Colonic mucosa (tissue), 4 donors: ENCODE measurements at regions not wholly inside any gene's neighbourhood (a gene's known extent, or its start where the extent isn't known, plus 50 kb on each side); places are given as distances from the start of the nearest gene placed in this dataset.
A peak's percentile ranks its signal among the peaks of the same experiment; 100 is the strongest.

ENCODE experiments used
- DNase-seq: peaks from one replicate; pipeline ENCODE4 v3.0.0-alpha.2; 2020
- H3K27ac ChIP-seq: fragments of 200-600 bp; one replicate; pipeline ENCODE4 v1.8.0; 2021
- H3K27me3 ChIP-seq: fragments of 200-600 bp; one replicate; pipeline ENCODE4 v1.8.0; 2021
- H3K36me3 ChIP-seq: fragments of 200-600 bp; one replicate; pipeline ENCODE4 v1.8.0; 2021
- H3K4me1 ChIP-seq: fragments of 200-600 bp; one replicate; pipeline ENCODE4 v1.8.0; 2021; ENCODE audit warnings: mild to moderate bottlenecking
- H3K4me3 ChIP-seq: fragments of 200-600 bp; one replicate; pipeline ENCODE4 v1.8.0; 2021
- H3K9ac ChIP-seq, 2 donors: one replicate each; pipeline ENCODE4 v1.7.0; 2013; ENCODE audit warnings: control low read depth in 2 of 2, low read depth in 2 of 2, low read length in 2 of 2
- H3K9me3 ChIP-seq: fragments of 200-600 bp; one replicate; pipeline ENCODE4 v1.8.0; 2021
- intact Hi-C: fragments of 100-400 bp; cut with DNase I; formaldehyde crosslinking; loops from one replicate; pipeline ENCODE4 v1.14.1; 2022
- TF ChIP-seq, protein P1 (sequence below): fragments of 200-600 bp; IDR thresholded peaks from one replicate; pipeline ENCODE4 v1.8.0; 2022; ENCODE audit warnings: antibody characterized with exemption, mild to moderate bottlenecking
- donor health status: healthy.
- donor health status: DM: no; HTN: no; CAD: no.
- donor health status: DM: no; HTN: no; CAD: no.

- Histone ChIP-seq H3K27ac (no peak overlapping the region), H3K9me3 (no peaks in the 10 kb centered on the region), H3K4me3 (no peak overlapping the region), H3K4me1 (no peaks in the 10 kb centered on the region), H3K9ac (no peak overlapping the region), H3K27me3 (no peaks in the 10 kb centered on the region), H3K36me3 (no peaks in the 10 kb centered on the region)
- DNase-seq = no peak
- intact Hi-C loops = no loop called here
- TF ChIP-seq, protein P1, sequence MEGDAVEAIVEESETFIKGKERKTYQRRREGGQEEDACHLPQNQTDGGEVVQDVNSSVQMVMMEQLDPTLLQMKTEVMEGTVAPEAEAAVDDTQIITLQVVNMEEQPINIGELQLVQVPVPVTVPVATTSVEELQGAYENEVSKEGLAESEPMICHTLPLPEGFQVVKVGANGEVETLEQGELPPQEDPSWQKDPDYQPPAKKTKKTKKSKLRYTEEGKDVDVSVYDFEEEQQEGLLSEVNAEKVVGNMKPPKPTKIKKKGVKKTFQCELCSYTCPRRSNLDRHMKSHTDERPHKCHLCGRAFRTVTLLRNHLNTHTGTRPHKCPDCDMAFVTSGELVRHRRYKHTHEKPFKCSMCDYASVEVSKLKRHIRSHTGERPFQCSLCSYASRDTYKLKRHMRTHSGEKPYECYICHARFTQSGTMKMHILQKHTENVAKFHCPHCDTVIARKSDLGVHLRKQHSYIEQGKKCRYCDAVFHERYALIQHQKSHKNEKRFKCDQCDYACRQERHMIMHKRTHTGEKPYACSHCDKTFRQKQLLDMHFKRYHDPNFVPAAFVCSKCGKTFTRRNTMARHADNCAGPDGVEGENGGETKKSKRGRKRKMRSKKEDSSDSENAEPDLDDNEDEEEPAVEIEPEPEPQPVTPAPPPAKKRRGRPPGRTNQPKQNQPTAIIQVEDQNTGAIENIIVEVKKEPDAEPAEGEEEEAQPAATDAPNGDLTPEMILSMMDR = no peak
These were observed 77.8 kb downstream of the BUD13 start for GRCh38 chr11:116694815-116695590.

DNA sequence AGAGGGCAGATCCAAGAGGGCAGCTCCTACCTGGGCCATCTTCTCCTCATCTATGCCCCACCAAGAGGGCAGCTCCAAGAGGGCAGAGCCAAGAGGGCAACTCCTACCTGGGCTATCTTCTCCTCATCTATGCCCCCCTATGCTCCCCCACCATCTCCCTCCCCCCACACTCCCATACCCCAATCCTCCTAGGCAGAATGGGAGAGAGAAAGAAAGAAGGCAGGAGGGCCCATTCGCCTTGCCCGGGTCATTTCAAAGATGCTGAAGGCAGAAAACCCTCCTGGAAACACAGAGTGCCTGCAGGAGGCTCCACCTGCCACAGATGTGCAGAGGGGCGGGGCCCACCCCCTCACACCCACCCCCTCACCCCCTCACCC, 78.5 kb downstream of the BUD13 start:
- TF ChIP-seq, protein P1 = no peak
- H3K27ac ChIP-seq = no peak overlapping the region
- H3K27me3 ChIP-seq = no peaks in the 10 kb centered on the region
- no peaks in the 10 kb centered on the region for H3K36me3 ChIP-seq
- H3K9me3 ChIP-seq = no peaks in the 10 kb centered on the region
- intact Hi-C loops = no loop called here
- no peaks in the 10 kb centered on the region for H3K4me1 ChIP-seq
- H3K4me3 ChIP-seq = no peak overlapping the region
- DNase-seq = no peak
- H3K9ac ChIP-seq = no peak overlapping the region

DNA sequence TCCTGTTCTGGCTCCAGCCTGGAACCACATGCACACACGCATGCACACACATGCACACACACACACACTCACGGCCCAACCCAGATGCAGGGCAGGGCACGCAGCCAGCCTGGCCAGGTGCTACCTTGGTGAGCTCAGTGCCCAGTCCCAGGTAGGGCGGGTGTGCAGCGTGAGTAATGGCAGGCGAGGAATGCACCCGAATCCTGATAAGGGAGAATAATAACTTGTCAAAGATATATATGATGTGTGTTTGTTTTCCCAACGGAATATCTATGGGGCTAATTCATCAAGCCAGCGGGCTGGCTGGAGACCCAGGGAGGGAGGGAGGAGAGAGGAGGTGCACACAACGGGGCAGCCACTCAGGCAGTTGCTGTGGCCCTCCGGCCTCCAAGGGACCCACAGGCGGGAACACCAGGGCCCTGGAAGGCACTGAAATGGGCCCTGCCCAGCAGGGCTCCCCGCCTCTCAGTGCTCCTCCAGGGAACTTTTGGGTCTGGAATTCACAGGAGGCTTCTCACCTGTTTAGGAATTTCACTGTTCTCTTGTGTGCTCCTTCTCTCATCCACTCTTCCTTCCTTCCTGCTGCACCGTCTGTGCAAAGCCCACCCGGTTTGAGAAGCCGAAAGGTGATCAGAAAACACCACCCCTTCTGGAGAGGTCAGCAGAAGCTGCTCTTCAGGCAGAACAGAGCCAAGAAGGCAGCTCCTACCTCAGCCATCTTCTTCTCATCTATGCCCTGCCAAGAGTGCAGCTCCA, 79.0 kb downstream of the BUD13 start:
- no peaks in the 10 kb centered on the region for H3K4me1 ChIP-seq
- H3K9me3 ChIP-seq = no peaks in the 10 kb centered on the region
- no peaks in the 10 kb centered on the region for H3K36me3 ChIP-seq
- H3K27ac ChIP-seq = no peak overlapping the region
- peak; percentile 69 for DNase-seq
- no peaks in the 10 kb centered on the region for H3K27me3 ChIP-seq
- TF ChIP-seq, protein P1 = no peak
- no peak overlapping the region for H3K4me3 ChIP-seq
- intact Hi-C loops = no loop called here
- no peak overlapping the region for H3K9ac ChIP-seq

DNA sequence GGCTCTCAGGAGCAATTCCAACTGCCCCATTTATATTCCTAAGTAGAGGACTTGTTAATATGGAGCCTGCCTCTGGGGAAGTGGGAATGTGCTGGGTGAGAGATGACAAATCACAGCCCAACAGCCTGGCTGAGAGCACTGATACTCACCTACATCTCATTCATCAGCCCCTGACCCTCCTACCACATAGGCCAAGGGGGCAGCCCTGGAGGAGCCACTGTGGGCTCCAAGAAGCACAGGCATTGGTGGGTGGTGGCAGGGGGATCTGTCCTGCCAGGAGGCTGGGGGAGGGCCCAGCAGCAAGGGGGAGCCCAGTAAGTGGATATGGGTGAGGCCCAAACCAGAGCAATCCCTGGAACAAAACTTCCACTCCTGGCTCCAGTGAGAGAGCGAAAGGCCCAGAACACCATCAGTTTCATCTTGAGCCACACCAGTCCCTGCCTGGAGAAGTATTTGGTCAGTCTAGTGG, 79.7 kb downstream of the BUD13 start:
- Histone ChIP-seq H3K27me3 (no peaks in the 10 kb centered on the region), H3K9ac (no peak overlapping the region), H3K4me3 (no peak overlapping the region), H3K9me3 (no peaks in the 10 kb centered on the region), H3K27ac (no peak overlapping the region), H3K36me3 (no peaks in the 10 kb centered on the region), H3K4me1 (no peaks in the 10 kb centered on the region)
- DNase-seq = no peak
- TF ChIP-seq, protein P1 = no peak
- intact Hi-C loops = no loop called here

GRCh38 chr11:116692318-116693101, 80.3 kb downstream of the BUD13 start:
- no peaks in the 10 kb centered on the region for H3K4me1 ChIP-seq
- H3K9ac ChIP-seq = no peak overlapping the region
- intact Hi-C loops = no loop called here
- H3K9me3 ChIP-seq = no peaks in the 10 kb centered on the region
- TF ChIP-seq, protein P1 = no peak
- no peaks in the 10 kb centered on the region for H3K27me3 ChIP-seq
- no peak overlapping the region for H3K4me3 ChIP-seq
- no peaks in the 10 kb centered on the region for H3K36me3 ChIP-seq
- no peak for DNase-seq
- H3K27ac ChIP-seq = no peak overlapping the region
